HepG2 (cell line): ENCODE measurements at regions not wholly inside any gene's neighbourhood (a gene's known extent, or its start where the extent isn't known, plus 50 kb on each side); places are given as distances from the start of the nearest gene placed in this dataset.

Experiments used
- HDAC2 ChIP-seq: sonication (generic); formaldehyde crosslinking; IDR thresholded peaks from 2 replicates; pipeline ENCODE4 v1.4.0; 2020; ENCODE audit warnings: missing genetic modification reagents
- IRF2 ChIP-seq: IDR thresholded peaks from 2 replicates; pipeline ENCODE4 v1.6.1; 2018; ENCODE audit warnings: missing genetic modification reagents, missing compliant biosample characterization
- MAFF ChIP-seq: IDR thresholded peaks from 2 replicates; pipeline ENCODE4 v1.6.1; 2011; ENCODE audit warnings: low read depth, low read length, improper control_type of control experiment
- POLR2AphosphoS5 ChIP-seq: IDR thresholded peaks from 2 replicates; pipeline ENCODE4 v1.6.1; 2012; ENCODE audit warnings: low read depth, low read length
- ZKSCAN1 ChIP-seq: fragments of 150-350 bp; IDR thresholded peaks from 2 replicates; pipeline ENCODE4 v1.6.1; 2014; ENCODE audit warnings: low read length

DNA sequence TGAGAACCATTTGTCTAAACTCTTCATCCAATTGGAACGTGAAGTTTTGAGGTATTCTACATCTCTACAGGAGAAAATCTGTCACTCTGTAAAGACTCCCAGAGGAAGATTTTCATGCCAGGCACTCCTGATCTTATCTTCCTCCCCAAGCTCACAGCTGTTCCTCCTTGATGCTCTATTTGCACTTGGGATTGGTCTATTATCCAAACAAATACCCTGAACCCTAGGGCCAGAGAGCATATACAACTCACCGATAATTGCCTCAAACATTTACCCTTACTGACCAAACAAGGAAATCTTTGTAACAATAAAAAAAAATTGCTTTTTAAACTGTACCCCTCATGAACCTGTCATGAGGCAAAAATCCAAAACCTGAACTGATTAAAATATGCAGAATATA lies 372.7 kb downstream of the SH2D1A start:
- TF ChIP-seq IRF2 (CRISPR knock-in tag) (no peak), POLR2AphosphoS5 (no peak), MAFF (no peak), HDAC2 (CRISPR knock-in tag) (no peak), ZKSCAN1 (no peak)
